ENCODE measurements at regions not wholly inside any gene's neighbourhood (a gene's known extent, or its start where the extent isn't known, plus 50 kb on each side); places are given as distances from the start of the nearest gene placed in this dataset.

DNA sequence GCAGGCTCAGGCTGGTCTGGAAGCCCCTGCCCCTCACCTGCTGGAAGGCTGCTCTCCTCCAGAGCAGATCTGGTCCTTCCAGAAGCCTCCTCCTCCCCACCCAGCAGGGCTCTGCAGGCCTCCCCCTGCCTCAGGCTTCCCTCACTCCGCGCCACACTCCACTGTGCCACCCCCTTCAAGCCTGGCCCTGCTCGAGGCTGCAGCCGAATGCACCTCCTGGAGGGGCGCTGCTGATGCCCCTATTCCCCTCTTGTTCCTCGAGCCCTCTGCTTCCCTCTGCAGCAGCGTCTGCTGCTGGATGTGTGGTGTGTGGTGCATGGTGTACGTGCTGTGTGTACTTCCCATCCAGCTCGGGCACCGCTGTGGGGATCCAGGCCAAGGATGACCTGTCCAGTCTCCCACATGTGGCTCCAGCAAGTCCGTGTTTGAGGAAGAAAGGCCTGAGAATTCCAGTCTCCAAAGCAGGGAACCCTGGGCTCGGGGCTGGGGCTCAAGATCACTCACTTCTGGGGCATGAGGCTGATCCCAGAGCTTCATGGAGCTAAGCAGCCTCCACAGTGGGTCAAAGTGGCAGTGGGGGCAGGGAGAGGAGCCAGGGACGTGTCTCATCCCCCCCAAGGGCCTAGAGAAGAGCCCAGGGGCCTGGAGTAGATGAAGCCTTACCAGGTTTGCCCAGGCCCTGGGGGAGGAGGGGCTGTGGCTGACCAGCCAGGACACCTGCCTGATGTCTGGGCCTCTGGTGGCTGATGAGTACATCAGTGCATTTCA lies 136.0 kb upstream of the C14orf180 start:
- TF ChIP-seq, protein P1, sequence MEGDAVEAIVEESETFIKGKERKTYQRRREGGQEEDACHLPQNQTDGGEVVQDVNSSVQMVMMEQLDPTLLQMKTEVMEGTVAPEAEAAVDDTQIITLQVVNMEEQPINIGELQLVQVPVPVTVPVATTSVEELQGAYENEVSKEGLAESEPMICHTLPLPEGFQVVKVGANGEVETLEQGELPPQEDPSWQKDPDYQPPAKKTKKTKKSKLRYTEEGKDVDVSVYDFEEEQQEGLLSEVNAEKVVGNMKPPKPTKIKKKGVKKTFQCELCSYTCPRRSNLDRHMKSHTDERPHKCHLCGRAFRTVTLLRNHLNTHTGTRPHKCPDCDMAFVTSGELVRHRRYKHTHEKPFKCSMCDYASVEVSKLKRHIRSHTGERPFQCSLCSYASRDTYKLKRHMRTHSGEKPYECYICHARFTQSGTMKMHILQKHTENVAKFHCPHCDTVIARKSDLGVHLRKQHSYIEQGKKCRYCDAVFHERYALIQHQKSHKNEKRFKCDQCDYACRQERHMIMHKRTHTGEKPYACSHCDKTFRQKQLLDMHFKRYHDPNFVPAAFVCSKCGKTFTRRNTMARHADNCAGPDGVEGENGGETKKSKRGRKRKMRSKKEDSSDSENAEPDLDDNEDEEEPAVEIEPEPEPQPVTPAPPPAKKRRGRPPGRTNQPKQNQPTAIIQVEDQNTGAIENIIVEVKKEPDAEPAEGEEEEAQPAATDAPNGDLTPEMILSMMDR (IDR thresholded peaks at IDR 0.05 in 4 of 5, conservative IDR thresholded peaks at IDR 0.05 in 1 of 5): no peak
- TF ChIP-seq POLR2A (IDR thresholded peaks at IDR 0.05): no peak
